HL-60 (cell line): ENCODE measurements at regions not wholly inside any gene's neighbourhood (a gene's known extent, or its start where the extent isn't known, plus 50 kb on each side); places are given as distances from the start of the nearest gene placed in this dataset.

ENCODE experiments used
- DNase-seq, 2 experiments: peaks; one replicate each; pipeline ENCODE4 v3.0.0-alpha.2; 2010 to 2020; ENCODE audit warnings: low read depth in 1 of 2, low spot score in 1 of 2
- H3K27ac ChIP-seq: fragments of 250-450 bp; sonication (Bioruptor Pico); replicated peaks from 2 replicates; pipeline ENCODE4 v1.5.1; 2020; ENCODE audit warnings: mild to moderate bottlenecking, moderate library complexity
- H3K27me3 ChIP-seq: fragments of 250-450 bp; sonication (Bioruptor Pico); 2 replicates; pipeline ENCODE4 v1.5.1; 2021; ENCODE audit warnings: mild to moderate bottlenecking, moderate library complexity; ENCODE audit not compliant: insufficient read depth, poor library complexity, severe bottlenecking
- H3K4me3 ChIP-seq: replicated peaks from 2 replicates; pipeline ENCODE4 v1.5.1; 2011; ENCODE audit warnings: mild to moderate bottlenecking, control low read depth, low read length; ENCODE audit not compliant: insufficient read depth
- CTCF ChIP-seq: IDR thresholded peaks from one replicate; pipeline ENCODE4 v1.5.1; 2011; ENCODE audit warnings: low read length, control low read depth, inconsistent platforms; ENCODE audit not compliant: insufficient read depth
- GABPA ChIP-seq: IDR thresholded peaks from 2 replicates; pipeline ENCODE4 v1.6.1; 2012; ENCODE audit warnings: low read depth
- POLR2AphosphoS5 ChIP-seq: IDR thresholded peaks from 2 replicates; pipeline ENCODE4 v1.6.1; 2012; ENCODE audit warnings: low read depth
- REST ChIP-seq: IDR thresholded peaks from 2 replicates; pipeline ENCODE4 v1.6.1; 2012; ENCODE audit warnings: low read depth; ENCODE audit not compliant: insufficient replicate concordance
- SPI1 ChIP-seq: IDR thresholded peaks from 2 replicates; pipeline ENCODE4 v1.6.1; 2012; ENCODE audit warnings: low read depth, mild to moderate bottlenecking, borderline replicate concordance

- no peak for TF ChIP-seq SPI1
- no peak for TF ChIP-seq GABPA
- no peak for TF ChIP-seq REST
- TF ChIP-seq CTCF = no peak
- TF ChIP-seq POLR2AphosphoS5 = no peak
- Histone ChIP-seq H3K27me3 (no peaks in the 10 kb centered on the region), H3K4me3 (no peak overlapping the region), H3K27ac (no peak overlapping the region)
- DNase-seq = no peak
Measured at GRCh38 chr20:52441710-52442109, 250.1 kb upstream of the ZFP64 start.

GRCh38 chr20:52439375-52439774 lies 247.8 kb upstream of the ZFP64 start:
- no peaks in the 10 kb centered on the region for H3K27me3 ChIP-seq
- DNase-seq = no peak
- no peak overlapping the region for H3K4me3 ChIP-seq
- H3K27ac ChIP-seq = no peak overlapping the region
- TF ChIP-seq REST (no peak), CTCF (no peak), SPI1 (no peak), POLR2AphosphoS5 (no peak), GABPA (no peak)

GRCh38 chr20:52438326-52438963 lies 246.9 kb upstream of the ZFP64 start:
- TF ChIP-seq SPI1 (no peak), POLR2AphosphoS5 (no peak), GABPA (no peak), REST (no peak), CTCF (no peak)
- H3K27me3 ChIP-seq = no peaks in the 10 kb centered on the region
- no peak for DNase-seq
- H3K27ac ChIP-seq = no peak overlapping the region
- no peak overlapping the region for H3K4me3 ChIP-seq
